ENCODE measurements at regions not wholly inside any gene's neighbourhood (a gene's known extent, or its start where the extent isn't known, plus 50 kb on each side); places are given as distances from the start of the nearest gene placed in this dataset.
A peak's percentile ranks its signal among the peaks of the same experiment; 100 is the strongest.

DNA sequence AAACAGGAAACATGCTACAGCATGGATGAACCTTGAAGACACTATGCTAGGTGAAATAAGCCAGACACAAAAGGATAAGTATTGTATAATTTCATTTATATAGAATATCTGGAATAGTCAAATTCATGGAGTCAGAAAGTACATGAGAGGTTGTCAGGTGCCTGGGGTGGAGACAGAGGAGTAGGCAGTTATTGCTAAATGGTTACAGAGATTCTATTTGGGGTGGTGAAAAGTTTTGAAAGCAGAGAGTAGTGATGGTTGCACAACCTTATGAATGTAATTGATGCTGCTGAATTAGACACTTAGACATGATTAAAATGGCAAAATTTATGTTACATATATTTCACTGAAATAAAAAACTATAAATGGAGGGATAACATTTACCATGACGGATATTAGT is 197.4 kb downstream of the VAPA start:
- 88 to 91% methylated on average over 1 of the region's 1 CpG for WGBS, 2 donors
- Histone ChIP-seq H3K27me3 (no peaks in the 10 kb centered on the region), H3K4me1 (peaks cover 12 to 19% (median 16%) of the 10 kb centered on the region in 4 donors), H3K36me3 (no peaks in the 10 kb centered on the region), H3K4me3 (no peak overlapping the region), H3K9me3 (no peaks in the 10 kb centered on the region), H3K27ac (no peak overlapping the region)
- DNase-seq (no peak), ATAC-seq (ENCODE audit: low FRiP score in 2 of 2) (no peak)
- TF ChIP-seq EP300 (IDR thresholded peaks at IDR 0.05) (no peak), POLR2AphosphoS5 (IDR thresholded peaks at IDR 0.05) (no peak), POLR2A (IDR thresholded peaks at IDR 0.05) (no peak)
- TF ChIP-seq, protein P1, sequence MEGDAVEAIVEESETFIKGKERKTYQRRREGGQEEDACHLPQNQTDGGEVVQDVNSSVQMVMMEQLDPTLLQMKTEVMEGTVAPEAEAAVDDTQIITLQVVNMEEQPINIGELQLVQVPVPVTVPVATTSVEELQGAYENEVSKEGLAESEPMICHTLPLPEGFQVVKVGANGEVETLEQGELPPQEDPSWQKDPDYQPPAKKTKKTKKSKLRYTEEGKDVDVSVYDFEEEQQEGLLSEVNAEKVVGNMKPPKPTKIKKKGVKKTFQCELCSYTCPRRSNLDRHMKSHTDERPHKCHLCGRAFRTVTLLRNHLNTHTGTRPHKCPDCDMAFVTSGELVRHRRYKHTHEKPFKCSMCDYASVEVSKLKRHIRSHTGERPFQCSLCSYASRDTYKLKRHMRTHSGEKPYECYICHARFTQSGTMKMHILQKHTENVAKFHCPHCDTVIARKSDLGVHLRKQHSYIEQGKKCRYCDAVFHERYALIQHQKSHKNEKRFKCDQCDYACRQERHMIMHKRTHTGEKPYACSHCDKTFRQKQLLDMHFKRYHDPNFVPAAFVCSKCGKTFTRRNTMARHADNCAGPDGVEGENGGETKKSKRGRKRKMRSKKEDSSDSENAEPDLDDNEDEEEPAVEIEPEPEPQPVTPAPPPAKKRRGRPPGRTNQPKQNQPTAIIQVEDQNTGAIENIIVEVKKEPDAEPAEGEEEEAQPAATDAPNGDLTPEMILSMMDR (IDR thresholded peaks at IDR 0.05), result no peak

DNA sequence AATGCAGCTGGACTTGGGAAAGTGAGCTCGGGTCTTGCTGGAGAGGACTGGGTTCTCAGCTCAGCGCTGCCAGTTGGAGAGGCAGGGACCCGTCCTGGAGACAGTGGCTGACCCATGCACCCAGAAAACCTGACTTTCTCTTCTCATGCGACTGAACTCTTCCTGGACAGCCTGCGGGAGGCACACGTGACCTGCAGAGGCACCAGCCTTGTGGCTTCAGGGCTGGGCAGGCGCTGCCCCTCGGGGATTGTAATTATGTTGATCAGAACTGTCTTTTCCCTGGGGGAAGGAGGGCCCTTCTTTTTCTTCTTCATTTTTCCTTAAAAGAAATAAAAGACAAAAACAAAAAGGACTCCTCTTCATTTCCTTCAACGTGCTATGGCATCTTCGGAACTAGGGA is 198.1 kb downstream of the VAPA start:
- ATAC-seq (ENCODE audit: low FRiP score in 2 of 2), result no peak

DNA sequence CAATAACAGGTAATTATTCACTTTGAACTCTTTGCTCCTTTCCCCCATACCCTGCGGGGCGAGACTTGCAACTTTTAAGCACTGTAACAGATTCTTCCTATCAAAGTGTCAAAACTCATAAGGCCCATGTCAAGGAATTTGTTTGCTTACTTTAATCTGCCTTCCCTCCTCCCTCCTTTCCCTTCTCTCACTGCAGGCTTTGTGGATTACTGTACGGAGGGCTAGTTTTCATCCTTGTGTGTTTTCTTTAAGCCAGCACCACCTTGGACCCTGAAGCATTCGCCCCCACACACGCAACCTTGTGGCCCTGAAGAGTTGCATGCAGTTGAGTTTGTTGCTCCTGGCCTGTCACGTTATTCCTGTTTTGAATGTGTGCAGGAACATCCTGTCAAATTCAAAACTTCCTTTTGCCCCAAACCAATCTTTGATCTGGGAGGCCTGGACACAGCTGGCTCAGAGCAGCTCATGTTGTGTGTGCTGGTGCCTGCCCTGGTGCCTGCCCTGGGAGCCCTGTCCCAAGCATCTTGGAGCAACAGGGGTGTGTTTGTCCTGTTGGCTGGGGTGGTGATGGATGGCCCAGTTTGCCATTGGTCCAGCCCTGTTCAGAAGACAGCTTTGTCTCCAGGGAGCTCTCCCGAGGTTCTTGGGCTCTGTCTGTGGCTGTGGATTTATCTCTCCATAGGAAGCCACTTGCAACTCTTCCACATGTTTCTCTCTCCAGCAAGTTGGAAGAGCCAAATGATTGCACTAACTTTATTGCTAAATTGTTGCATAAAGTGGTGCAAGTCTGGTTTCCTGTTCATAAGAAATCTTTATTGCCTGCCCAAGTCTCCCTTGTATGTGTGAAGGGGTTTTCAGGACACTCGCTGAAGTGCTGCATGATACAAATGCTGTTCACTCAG is 199.6 kb downstream of the VAPA start:
- no peaks in the 10 kb centered on the region for H3K36me3 ChIP-seq
- DNase-seq (peak in 1 of 2 donors; percentile 29), ATAC-seq (ENCODE audit: low FRiP score in 2 of 2) (peak; percentile 32 to 59)
- H3K4me1 ChIP-seq, result peaks cover 12 to 19% (median 16%) of the 10 kb centered on the region in 4 donors
- TF ChIP-seq POLR2A (IDR thresholded peaks at IDR 0.05), result no peak
- peak in 1 of 2 donors; percentile 6 for TF ChIP-seq POLR2AphosphoS5 (IDR thresholded peaks at IDR 0.05)
- no peaks in the 10 kb centered on the region for H3K9me3 ChIP-seq
- H3K27ac ChIP-seq, result peak overlapping the region in 2 of 4 donors; percentile 13 to 50
- H3K4me3 ChIP-seq, result no peak overlapping the region
- 60 to 62% methylated on average over 8 of the region's 8 CpGs for WGBS, 2 donors
- H3K27me3 ChIP-seq, result no peaks in the 10 kb centered on the region

More for the DNA sequence above, 198.1 kb downstream of the VAPA start:
- Histone ChIP-seq H3K36me3 (no peaks in the 10 kb centered on the region), H3K4me3 (no peak overlapping the region), H3K9me3 (no peaks in the 10 kb centered on the region), H3K27ac (no peak overlapping the region), H3K4me1 (peaks cover 12 to 19% (median 16%) of the 10 kb centered on the region in 4 donors), H3K27me3 (no peaks in the 10 kb centered on the region)
- 83 to 87% methylated on average over 8 to 10 of the region's 10 CpGs for WGBS, 2 donors
- no peak for TF ChIP-seq POLR2AphosphoS5 (IDR thresholded peaks at IDR 0.05)
- no peak for DNase-seq

DNA sequence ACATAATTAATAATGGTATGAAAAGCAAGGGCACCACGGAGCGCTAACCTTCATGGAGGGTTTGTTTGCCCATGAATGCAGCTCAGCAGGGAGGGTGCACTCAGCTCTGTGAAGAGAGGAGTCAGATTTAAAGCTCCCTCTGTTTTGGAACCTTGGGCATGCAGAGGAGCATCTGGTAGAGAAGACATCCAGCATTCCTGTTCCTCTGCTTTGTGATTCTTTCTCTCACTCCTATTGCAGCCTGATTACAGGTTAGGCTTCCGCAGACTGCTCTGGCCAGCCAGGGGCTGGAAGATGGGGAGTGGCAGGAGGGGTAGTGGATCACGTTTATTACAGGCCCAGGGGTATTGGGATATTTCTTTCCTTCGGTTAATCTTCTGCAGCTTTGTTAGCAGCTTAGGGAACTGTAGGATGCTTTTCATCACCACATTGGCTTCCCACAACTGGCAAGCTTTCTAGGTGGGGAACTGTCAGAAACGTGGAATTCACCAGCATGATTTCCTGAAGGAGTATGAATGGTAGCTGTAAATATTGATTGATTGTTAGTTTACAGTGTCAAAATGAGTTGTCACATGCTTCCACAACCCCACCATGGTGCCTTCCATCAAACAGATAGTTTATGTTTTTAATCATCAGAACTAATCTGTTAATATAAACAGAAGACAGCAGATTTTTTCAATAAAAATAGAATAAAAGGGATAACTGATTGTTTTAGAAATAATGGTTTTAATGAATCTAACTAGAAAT is 201.1 kb downstream of the VAPA start:
- Histone ChIP-seq H3K9me3 (no peaks in the 10 kb centered on the region), H3K27ac (no peak overlapping the region), H3K4me3 (no peak overlapping the region), H3K27me3 (no peaks in the 10 kb centered on the region), H3K36me3 (no peaks in the 10 kb centered on the region), H3K4me1 (peaks cover 12 to 19% (median 16%) of the 10 kb centered on the region in 4 donors)
- TF ChIP-seq, protein P1 (IDR thresholded peaks at IDR 0.05), result no peak
- TF ChIP-seq POLR2AphosphoS5 (IDR thresholded peaks at IDR 0.05) (no peak), EP300 (IDR thresholded peaks at IDR 0.05) (no peak), POLR2A (IDR thresholded peaks at IDR 0.05) (no peak)
- DNase-seq, result no peak
- 79 to 83% methylated on average over 6 of the region's 6 CpGs for WGBS, 2 donors
- ATAC-seq (ENCODE audit: low FRiP score in 2 of 2), result no peak

DNA sequence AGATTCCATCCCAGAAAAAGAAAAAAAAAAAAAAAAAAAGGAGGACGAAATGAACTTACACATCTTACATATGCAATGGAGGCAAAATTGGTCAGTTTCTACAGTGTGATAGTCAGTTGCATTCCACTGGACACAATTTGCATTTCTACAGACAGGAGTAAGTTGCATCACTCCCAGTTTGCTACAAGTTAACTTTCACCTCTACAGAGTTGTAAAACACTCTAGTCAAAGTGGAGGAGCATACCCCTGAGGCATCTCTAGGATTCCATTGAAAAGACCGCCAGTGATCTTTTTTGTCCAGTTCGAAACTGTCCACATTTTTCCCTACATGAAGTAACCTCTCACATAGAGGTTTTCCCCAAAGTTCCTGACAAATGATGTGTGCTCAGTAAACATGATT is 202.8 kb downstream of the VAPA start:
- H3K36me3 ChIP-seq, result no peaks in the 10 kb centered on the region
- 87 to 95% methylated on average over 3 of the region's 3 CpGs for WGBS, 2 donors
- H3K4me1 ChIP-seq, result peaks cover 9 to 19% (median 17%) of the 10 kb centered on the region in 4 donors
- H3K27me3 ChIP-seq, result no peaks in the 10 kb centered on the region
- no peak overlapping the region for H3K27ac ChIP-seq
- H3K9me3 ChIP-seq, result no peaks in the 10 kb centered on the region
- ATAC-seq (ENCODE audit: low FRiP score in 2 of 2), result no peak
- H3K4me3 ChIP-seq, result no peak overlapping the region
- TF ChIP-seq POLR2AphosphoS5 (IDR thresholded peaks at IDR 0.05) (no peak), POLR2A (IDR thresholded peaks at IDR 0.05) (no peak), EP300 (IDR thresholded peaks at IDR 0.05) (no peak)
- TF ChIP-seq, protein P1 (IDR thresholded peaks at IDR 0.05), result no peak
- no peak for DNase-seq
